LNCAP (cell line): ENCODE measurements at regions not wholly inside any gene's neighbourhood (a gene's known extent, or its start where the extent isn't known, plus 50 kb on each side); places are given as distances from the start of the nearest gene placed in this dataset.

Source experiments
- TF ChIP-seq, protein P1 (sequence below): fragments of 450-650 bp; IDR thresholded peaks from 2 replicates; pipeline ENCODE4 v1.5.1; 2017; ENCODE audit warnings: mild to moderate bottlenecking

- TF ChIP-seq, protein P1, sequence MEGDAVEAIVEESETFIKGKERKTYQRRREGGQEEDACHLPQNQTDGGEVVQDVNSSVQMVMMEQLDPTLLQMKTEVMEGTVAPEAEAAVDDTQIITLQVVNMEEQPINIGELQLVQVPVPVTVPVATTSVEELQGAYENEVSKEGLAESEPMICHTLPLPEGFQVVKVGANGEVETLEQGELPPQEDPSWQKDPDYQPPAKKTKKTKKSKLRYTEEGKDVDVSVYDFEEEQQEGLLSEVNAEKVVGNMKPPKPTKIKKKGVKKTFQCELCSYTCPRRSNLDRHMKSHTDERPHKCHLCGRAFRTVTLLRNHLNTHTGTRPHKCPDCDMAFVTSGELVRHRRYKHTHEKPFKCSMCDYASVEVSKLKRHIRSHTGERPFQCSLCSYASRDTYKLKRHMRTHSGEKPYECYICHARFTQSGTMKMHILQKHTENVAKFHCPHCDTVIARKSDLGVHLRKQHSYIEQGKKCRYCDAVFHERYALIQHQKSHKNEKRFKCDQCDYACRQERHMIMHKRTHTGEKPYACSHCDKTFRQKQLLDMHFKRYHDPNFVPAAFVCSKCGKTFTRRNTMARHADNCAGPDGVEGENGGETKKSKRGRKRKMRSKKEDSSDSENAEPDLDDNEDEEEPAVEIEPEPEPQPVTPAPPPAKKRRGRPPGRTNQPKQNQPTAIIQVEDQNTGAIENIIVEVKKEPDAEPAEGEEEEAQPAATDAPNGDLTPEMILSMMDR: peak; percentile 91
Measured at GRCh38 chr11:71080239-71081097, 171.9 kb downstream of the SHANK2 start.

- TF ChIP-seq, protein P1: no peak
Measured at GRCh38 chr11:71079795-71080194, 172.6 kb downstream of the SHANK2 start.

DNA sequence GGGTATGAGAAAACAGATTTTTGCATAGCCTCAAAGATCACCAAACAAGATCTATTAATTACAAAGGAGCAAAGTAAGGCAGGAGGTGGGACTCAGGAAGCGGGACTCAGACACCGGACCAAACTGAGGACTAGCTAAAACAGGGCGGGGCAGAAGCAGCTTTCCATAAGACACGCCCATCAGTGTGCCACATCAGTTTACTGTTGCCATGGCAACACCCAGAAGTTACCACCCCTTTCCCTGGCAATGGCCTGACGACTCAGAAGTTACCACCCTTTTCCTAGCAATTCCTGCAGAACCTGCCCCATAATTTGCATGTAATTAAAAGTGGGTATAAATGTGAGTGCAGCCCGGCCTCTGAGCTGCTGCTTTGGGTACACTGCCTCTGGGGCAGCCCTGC is 173.9 kb downstream of the SHANK2 start:
- TF ChIP-seq, protein P1: no peak

- TF ChIP-seq, protein P1: no peak
Measured at GRCh38 chr11:71076525-71077304, 175.7 kb downstream of the SHANK2 start.

DNA sequence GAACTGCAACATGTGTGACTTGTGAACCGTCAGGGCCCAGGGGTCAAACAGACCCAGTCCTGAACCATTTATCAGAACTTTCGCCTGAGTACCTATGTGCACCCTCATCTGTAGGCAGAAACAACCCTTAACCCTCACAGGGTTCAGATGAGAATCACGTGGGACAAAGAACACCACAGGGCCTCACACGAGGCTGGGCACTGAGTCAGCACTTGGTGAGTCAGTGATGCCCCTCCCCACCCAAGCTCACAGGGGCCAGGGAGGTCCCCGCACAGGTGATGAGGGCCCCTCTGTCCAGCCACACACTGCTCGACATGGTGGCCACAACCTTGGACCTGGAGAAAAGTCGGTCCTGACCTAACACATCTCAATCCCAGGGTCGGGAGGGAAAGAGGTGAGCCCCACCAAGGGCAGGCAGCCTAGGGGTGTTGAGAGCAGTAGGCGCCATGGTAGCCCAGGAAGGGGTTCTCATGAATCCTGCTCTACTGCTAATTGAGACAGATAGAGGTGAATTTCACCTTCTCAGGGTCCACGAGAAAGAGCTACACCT is 176.4 kb downstream of the SHANK2 start:
- TF ChIP-seq, protein P1: no peak

DNA sequence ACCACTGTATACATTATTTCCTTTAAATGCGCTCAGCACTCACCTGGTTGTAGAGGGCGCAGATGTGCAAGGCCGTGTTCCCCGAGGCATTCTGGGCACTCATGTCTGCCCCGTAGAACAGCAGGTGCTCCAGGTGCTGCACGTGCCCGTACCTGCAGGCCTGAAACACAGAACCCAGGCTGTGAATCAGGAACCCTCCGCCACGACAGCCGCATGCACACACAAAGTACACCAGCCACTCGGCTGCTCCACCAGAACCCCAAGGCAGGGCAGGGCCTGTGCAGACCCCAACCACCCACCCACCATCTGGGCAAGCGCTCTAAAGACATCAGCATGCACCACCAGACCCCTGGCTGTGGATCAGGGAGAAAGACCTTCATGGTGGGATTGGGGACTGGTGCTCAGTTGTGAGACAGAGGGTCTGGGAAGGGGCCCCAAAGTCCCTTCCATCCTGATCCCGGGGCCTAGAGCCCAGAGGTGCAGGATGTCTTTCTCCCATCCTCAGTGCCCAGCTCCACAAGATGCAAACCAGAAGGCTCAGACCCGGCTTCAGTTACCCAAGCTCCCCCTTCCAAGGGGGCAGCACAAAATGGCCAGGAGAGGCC is 177.2 kb downstream of the SHANK2 start:
- TF ChIP-seq, protein P1: no peak
